ENCODE measurements at regions not wholly inside any gene's neighbourhood (a gene's known extent, or its start where the extent isn't known, plus 50 kb on each side); places are given as distances from the start of the nearest gene placed in this dataset.

DNA sequence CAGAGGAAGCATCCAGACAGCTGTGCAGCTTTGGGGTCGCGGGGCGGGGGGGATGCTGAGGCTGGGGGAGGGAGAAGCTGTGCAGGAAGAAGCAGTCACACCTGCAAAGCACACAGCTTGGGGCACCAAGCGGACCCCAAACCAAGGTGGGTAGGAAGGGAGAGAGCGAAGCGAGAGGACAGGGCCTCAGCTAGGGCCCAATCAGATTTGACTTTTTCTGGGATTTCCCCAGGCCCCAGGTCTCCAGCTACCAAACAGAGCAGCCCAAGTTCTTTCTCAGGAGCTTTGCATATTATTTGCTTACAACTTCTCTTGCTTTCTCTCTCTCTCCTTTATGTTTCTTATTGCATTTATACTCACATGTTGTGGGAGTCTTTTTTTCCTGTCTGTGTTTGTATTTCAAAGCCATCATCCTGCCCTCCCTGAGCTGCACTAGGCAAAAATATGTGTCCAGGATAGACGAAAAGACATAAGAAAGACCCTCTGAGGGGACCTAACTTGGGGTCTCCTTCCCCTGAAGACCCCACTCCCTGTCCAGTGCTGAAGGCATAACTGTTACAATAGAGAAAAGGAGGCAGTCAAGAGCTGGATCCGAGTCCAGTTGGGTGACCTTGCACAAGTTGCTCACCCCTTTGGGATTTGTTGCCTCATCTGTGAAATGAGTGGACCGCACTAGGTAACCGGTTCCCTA, 50.6 kb upstream of the SMNDC1 start:
- DNase-seq, result no peak

DNA sequence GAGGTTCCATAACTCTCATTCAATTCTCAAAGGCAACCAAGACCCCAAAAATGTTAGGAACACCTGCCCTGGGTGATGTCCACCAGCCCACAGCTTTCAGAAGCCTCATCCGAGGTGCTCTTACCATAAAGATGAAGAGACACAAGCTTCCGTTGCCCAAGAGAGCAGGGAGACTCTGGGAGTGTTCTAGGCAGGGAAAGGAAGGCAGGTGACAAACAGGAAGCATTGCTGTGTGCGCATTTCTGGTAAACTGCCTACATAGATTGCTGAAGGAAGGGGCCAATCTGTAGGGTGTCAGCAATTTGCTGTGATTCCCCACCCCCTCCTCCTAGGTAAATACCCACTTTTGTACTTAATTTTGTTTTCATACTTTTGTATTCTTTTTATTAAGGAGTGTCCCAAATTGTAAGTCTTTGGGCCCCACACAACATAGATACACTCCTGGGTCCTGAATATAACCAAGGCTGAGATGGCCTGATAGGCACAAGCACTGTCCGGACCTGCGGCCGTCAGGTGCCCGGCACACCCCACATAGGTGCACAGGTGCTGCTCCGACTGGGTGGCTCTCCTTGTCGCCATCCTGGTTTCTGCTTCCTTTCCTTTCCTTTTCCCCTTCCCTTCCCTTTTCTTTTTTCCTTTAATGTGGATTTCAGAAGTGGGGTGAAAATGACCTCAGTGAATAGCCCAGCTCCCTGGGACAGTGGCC, 51.4 kb upstream of the SMNDC1 start:
- no peak for DNase-seq

- no peak for DNase-seq
Measured at GRCh38 chr10:110356628-110357245, 52.0 kb upstream of the SMNDC1 start.

DNA sequence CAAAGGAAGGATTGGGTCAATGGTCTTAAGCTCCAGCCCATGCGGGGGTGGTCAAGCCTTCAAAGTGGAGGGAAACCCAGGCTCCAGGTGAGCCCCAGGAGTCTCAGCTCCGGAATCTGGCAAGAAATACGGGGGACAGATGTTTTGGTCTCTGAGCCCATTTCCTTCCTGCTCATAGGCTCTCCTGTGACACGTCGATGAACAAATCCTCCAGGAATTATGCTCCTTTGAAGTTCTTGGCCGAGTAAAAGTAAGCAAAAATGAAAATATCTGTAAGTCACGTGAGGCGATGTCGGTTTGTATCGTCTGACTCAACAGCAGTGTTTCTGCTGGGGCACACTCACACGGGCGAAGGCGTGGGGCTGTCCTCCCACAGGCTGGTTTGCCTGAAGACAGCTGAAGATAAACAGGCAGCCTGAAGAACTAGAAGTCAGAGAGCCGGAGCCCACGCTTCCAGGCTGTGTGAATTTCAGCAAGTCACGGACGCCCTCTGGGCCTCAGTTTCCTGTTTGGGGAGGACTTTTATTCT, 52.6 kb upstream of the SMNDC1 start:
- DNase-seq, result no peak

- DNase-seq, result no peak
Measured at GRCh38 chr10:110357871-110358270, 53.2 kb upstream of the SMNDC1 start.

DNA sequence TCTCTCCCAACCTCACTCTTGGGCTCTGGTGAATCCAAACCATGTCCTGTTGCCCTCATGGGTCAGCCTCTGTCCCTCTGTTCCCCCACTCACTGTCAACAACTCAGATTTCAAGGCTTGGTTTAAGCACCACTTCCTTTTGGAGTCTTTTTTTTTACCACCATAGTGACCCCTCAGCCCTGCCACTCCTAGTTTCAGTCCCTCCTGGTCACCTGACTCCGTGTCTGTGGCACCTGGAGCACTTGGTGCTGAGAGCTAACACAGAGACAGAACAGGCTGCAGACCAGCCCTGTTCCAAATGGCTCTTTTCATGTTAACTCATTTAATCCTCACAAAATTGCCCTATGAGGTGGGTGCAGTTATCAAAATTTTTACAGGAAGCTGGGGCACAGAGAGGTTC, 53.6 kb upstream of the SMNDC1 start:
- DNase-seq, result no peak

- no peak for DNase-seq
Measured at GRCh38 chr10:110358869-110359629, 54.3 kb upstream of the SMNDC1 start.

- no peak for DNase-seq
Measured at GRCh38 chr10:110360857-110361474, 56.2 kb upstream of the SMNDC1 start.

DNA sequence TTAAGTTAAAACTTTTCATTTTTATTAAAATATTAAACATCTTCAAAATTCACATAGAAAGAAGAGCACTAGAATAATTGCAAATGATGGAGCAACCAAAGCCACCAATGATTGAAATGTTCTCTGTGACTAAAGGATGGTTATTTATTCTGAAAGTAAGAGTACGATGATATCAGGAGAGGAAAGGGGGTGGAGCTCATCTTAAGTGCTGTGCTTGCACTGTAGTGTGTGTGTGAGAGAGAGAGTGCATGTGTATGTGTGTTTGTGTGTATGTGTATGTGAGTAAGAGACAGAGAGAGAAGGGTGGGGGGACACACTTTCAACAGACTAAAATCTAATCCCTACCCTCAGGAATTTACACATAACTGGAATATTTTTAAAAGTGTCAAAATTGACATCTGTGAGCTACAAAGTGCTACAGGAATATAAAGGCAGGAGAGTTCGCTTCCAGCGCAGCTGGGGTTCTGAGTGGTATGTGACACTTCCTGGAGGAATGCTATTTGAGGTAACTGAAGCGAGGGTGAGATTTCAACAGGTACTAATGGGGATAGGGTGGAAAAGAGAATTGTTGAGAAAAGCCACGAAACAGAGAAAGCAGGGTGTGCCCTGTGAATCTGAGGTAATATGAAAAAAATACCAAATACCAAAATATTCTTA, 57.2 kb upstream of the SMNDC1 start:
- DNase-seq, result no peak

DNA sequence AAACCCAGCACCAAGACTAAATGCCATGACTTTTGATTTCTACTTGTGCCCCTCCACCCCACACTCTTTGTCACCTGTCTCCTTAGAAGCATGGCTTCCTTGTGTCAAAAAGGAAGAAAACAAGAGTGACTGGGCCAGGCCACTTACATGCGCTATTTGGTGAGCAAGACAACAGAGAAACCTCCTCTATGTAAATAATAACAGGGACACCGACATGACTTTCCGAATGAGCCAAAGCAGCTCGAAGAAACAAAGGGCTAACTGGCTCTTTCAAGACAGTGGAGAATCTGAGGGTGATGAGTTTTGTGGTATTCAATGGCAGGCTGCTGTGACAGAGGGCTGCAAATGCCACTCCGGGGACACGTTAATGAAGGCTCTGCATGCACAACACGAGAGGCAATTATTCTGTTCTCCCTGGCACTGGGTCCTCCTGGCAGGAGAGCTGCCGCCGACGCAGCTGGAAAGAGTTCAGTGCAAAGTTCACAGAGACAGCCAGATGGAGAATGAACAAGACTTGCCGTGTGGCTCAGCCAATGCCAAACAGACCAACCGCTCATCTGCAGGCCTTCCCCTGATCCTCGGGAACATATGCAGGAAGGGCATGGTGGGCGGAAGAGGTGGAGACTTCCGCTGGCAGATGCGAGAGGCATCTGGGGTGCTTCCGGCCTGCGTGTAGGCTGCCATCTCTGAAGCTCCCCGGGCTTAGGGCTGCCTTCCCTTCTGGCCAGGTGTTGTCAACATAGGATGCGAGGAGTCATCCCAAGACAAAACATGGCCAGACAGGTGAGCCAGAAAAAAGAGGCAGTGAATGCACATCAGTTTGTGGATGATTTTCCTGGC, 59.1 kb upstream of the SMNDC1 start:
- DNase-seq, result no peak

- no peak for DNase-seq
Measured at GRCh38 chr10:110364531-110364937, 59.8 kb upstream of the SMNDC1 start.

GRCh38 chr10:110365356-110366143, 60.8 kb upstream of the SMNDC1 start:
- no peak for DNase-seq

DNA sequence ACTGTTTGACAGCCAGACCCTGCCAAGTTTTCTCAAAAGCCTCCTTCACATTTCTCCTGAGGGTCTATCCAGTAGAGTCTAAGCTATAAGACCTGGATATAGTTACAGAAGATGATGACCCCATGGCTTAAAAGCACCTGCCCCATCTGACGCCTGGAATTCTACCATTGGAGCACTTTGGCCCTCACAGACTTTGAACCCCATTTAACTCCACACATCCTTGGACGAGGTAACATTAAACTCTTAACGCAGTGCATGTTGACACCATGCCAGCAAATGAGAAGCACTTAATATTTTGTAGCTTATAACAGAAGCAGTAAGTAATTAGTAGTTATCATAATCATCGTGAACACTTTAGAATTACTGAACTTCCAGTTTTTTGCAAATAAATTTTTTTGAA, 61.9 kb upstream of the SMNDC1 start:
- DNase-seq, result no peak

DNA sequence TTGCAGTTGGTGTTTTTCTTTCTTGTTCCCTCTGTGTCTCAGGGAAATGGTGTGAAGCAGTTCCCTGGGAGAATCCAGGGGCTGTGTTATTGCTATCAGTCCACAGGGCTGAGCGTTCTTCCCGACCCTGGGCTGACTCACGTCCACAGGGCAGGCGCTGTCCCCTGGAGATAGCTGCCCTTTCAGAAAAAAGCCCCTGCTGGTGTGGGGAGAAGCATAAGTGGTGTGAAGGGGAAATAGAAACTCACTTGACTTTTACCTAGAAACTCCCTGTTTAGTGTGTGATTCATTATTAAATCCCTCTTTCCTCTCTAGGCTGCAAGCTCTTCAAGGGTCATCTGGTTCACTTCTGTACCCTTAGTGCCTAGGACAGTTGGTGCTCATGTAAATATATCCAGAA, 63.3 kb upstream of the SMNDC1 start:
- no peak for DNase-seq

- DNase-seq, result no peak
Measured at GRCh38 chr10:110368556-110368955, 63.8 kb upstream of the SMNDC1 start.

DNA sequence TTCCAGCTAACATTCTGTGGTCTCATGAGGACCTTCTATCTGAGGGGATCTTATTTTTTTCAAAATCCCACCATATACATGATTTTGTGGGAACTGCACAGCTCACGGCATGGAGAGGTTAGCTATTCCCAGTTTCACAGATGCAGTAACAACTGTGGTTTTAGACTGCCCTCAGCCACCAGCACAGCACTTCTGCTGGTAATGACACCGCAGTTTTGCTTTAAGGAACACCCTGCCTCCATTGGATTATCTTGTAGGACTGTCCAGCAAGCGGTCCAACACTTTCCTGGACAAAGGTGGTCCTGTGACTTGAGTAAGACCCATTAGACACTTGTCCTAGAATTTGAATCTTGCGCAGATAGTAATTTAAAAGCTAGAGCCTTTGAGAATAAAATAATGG, 65.3 kb upstream of the SMNDC1 start:
- DNase-seq, result no peak

DNA sequence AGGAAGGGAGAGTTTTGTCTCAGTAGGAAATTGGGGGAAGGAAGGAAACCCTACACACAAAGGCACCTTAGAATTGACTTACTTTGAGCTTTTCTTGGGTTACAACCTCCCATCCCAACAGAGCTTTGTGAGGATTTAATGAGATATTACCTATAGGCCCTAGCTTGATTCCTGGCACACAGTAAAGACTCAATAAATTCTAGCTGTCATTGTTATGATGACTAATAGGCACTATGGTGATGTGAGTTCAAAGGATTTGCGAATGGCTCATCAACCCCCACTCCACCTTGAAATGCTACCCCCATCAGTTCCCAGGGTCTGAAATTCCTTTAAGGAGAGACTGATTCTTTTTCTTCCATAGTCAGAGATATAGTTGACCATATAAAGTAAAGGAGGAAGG, 67.9 kb upstream of the SMNDC1 start:
- no peak for DNase-seq

GRCh38 chr10:110373059-110373458, 68.3 kb upstream of the SMNDC1 start:
- DNase-seq, result no peak

GRCh38 chr10:110373857-110374654, 69.3 kb upstream of the SMNDC1 start:
- DNase-seq, result no peak

- no peak for DNase-seq
Measured at GRCh38 chr10:110375121-110375520, 70.4 kb upstream of the SMNDC1 start.
